ENCODE measurements at regions not wholly inside any gene's neighbourhood (a gene's known extent, or its start where the extent isn't known, plus 50 kb on each side); places are given as distances from the start of the nearest gene placed in this dataset.

- Histone ChIP-seq H3K27me3 (no peaks in the 10 kb centered on the region), H3K4me3 (ENCODE audit: low read depth, low read length) (no peak overlapping the region), H3K9me3 (no peaks in the 10 kb centered on the region), H3K36me3 (no peaks in the 10 kb centered on the region), H3K4me1 (no peaks in the 10 kb centered on the region)
- TF ChIP-seq CTCF (IDR thresholded peaks at IDR 0.05; ENCODE audit: low read depth, low read length) = no peak
- no peak for DNase-seq
These were observed 258.5 kb upstream of the GIMD1 start for GRCh38 chr4:106627051-106627450.

- no peaks in the 10 kb centered on the region for H3K9me3 ChIP-seq
- H3K4me3 ChIP-seq (ENCODE audit: low read depth, low read length) = no peak overlapping the region
- no peaks in the 10 kb centered on the region for H3K36me3 ChIP-seq
- TF ChIP-seq CTCF (IDR thresholded peaks at IDR 0.05; ENCODE audit: low read depth, low read length) = no peak
- no peak for DNase-seq
- no peaks in the 10 kb centered on the region for H3K4me1 ChIP-seq
- no peaks in the 10 kb centered on the region for H3K27me3 ChIP-seq
These were observed 256.1 kb upstream of the GIMD1 start for GRCh38 chr4:106624671-106625070.

- no peak overlapping the region for H3K4me3 ChIP-seq (ENCODE audit: low read depth, low read length)
- H3K27me3 ChIP-seq = no peaks in the 10 kb centered on the region
- H3K36me3 ChIP-seq = no peaks in the 10 kb centered on the region
- H3K9me3 ChIP-seq = no peaks in the 10 kb centered on the region
- no peaks in the 10 kb centered on the region for H3K4me1 ChIP-seq
- no peak for TF ChIP-seq CTCF (IDR thresholded peaks at IDR 0.05; ENCODE audit: low read depth, low read length)
- no peak for DNase-seq
These were observed 250.4 kb upstream of the GIMD1 start for GRCh38 chr4:106618956-106619355.

- DNase-seq = no peak
- no peaks in the 10 kb centered on the region for H3K9me3 ChIP-seq
- TF ChIP-seq CTCF (IDR thresholded peaks at IDR 0.05; ENCODE audit: low read depth, low read length) = no peak
- H3K27me3 ChIP-seq = no peaks in the 10 kb centered on the region
- no peaks in the 10 kb centered on the region for H3K36me3 ChIP-seq
- no peak overlapping the region for H3K4me3 ChIP-seq (ENCODE audit: low read depth, low read length)
- H3K4me1 ChIP-seq = no peaks in the 10 kb centered on the region
These were observed 247.4 kb upstream of the GIMD1 start for GRCh38 chr4:106615961-106616360.

GRCh38 chr4:106615410-106615945 is 246.9 kb upstream of the GIMD1 start:
- no peaks in the 10 kb centered on the region for H3K4me1 ChIP-seq
- no peak for DNase-seq
- TF ChIP-seq CTCF (IDR thresholded peaks at IDR 0.05; ENCODE audit: low read depth, low read length) = no peak
- no peaks in the 10 kb centered on the region for H3K9me3 ChIP-seq
- H3K4me3 ChIP-seq (ENCODE audit: low read depth, low read length) = no peak overlapping the region
- no peaks in the 10 kb centered on the region for H3K36me3 ChIP-seq
- H3K27me3 ChIP-seq = no peaks in the 10 kb centered on the region

- TF ChIP-seq CTCF (IDR thresholded peaks at IDR 0.05; ENCODE audit: low read depth, low read length) = no peak
- no peak overlapping the region for H3K4me3 ChIP-seq (ENCODE audit: low read depth, low read length)
- H3K4me1 ChIP-seq = no peaks in the 10 kb centered on the region
- no peaks in the 10 kb centered on the region for H3K36me3 ChIP-seq
- no peaks in the 10 kb centered on the region for H3K27me3 ChIP-seq
- no peaks in the 10 kb centered on the region for H3K9me3 ChIP-seq
- no peak for DNase-seq
These were observed 245.9 kb upstream of the GIMD1 start for GRCh38 chr4:106614441-106614840.
